SK-MEL-5 (cell line): ENCODE measurements at regions not wholly inside any gene's neighbourhood (a gene's known extent, or its start where the extent isn't known, plus 50 kb on each side); places are given as distances from the start of the nearest gene placed in this dataset.

Experiments
- DNase-seq: peaks from one replicate; pipeline ENCODE4 v3.0.0-alpha.2; 2016; ENCODE audit warnings: low read depth, low spot score
- in situ Hi-C: cut with HindIII; loops from 2 replicates; pipeline ENCODE4 v1.10.0; 2016; ENCODE audit warnings: low sequenced_read_pairs, high pct_unique_total_duplicates, low pct_unique_long_range_greater_than_20kb

DNA sequence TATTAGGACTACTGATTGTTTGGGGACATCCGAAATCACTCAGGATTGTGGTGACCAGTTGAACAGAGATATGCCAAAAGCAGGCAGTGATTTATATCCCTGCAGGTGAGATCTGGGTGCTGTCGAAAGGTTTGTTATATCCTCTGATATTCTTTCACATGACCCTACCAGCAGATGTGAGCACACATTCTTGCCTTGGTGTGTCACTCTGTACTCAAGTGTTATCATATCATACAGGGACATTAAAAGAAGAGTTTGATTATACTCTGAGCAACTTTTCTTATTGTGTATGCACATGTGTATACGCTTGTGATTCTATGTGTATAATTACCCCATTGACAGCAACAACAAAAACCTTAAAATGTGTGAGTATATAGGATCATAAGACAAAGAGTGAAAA is 381.2 kb upstream of the IGFBP7 start:
- no peak for DNase-seq
- in situ Hi-C loops, result no loop called here

DNA sequence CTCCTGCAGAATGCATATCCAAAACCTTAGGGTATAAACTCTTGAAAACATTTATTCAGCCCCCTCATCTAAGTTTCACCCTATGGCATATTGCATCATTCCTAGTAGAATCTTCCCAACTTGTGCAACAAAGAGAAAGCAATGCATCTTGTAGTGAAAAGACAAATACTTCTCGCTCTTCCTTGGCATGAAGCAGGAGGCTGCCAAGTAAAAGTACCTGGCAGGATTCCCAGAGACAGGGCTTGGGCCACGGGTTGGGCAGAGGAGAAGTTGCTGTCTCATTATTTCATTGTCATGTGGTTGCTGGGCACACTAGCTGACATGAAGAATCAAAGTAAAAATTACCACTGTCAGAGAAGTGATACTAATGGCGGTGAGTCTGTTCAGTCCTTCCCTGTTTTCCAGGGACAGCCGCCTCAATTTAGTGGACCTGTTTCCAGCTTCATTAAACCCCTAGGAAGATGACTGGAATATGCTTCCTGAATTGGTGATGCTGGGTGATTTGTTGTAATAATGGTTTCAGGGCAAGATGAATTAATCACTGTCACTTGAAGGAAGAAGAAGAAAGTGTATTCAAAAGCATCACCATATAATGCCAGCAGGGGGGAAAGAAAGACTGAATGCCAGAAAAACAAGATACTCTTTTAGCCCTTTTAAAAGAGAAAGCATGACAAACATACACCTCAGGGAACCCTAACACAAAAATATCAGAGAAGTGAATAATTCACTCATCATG is 380.5 kb upstream of the IGFBP7 start:
- DNase-seq, result no peak
- in situ Hi-C loops, result no loop called here

DNA sequence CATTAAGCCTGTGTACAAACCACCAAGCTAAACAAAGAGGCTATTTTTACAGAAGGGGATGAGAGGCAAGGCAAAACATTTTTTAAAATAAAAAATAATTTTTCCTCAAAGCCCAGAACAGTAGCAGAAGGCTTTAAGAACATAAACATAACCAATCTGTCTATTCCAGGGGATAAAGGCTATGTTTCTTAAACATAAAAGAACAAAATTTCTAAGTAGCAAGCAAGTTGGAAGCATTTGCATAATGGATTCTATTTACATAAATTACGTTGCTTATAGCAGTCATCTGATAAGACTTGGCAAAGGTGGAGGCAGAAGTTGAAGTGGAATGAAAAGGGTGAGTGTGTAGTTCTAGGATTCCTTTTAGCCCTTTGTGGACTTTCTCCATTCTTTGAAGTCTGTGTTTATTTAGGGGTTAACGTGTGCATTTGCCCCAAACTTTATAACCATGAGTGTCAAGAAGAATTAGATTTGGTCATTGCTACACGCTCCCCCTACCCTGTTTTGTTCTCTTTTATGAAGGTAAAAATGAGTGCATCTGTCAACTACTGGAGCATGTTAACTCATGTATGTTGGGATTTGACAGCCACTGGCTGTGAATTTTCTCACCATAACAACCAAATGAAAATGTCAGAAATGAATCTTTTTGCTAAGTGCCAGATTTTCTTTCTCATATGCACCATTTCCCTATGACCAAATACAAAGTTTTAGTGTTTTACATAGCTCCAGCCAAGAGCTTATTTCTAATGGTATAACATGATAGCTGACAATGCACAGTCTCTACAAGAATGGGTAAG is 378.4 kb upstream of the IGFBP7 start:
- DNase-seq, result no peak
- in situ Hi-C loops, result no loop called here

- in situ Hi-C loops, result no loop called here
- DNase-seq, result no peak
Observed at GRCh38 chr4:57475424-57475823, 365.2 kb upstream of the IGFBP7 start.

DNA sequence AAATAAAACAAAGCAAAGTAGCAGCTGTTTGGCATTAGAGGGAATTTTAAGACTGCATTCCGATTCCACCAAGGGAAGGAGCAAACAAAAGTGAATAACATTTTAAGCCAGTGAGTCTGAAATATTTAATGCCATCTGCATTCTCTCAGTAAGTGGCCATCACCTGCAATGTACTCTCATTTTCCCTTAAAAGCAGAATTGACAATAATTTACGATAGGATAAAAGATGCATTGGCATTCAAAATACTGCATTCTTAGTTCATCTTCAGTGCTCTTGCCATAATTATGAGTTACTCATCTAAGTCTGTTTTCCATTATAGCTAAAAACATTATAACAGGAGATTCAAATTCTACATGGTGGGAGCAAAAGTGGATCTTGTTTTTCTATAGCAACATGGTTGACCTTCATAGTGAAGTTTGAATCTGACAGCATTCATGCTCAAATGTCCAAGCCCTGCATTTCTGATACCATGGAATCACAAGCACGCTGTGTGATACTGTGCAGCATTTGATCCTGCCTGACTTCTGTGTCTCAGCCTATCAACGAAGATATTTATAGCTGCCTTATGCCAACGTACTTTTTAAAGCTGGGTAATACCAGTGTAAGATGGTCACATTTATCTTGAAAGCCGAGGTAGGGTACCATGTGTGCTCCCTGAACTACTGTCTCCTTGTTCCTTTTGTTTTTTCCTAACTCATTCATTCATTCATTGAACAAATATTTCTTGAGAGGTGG is 355.3 kb upstream of the IGFBP7 start:
- in situ Hi-C loops, result no loop called here

DNA sequence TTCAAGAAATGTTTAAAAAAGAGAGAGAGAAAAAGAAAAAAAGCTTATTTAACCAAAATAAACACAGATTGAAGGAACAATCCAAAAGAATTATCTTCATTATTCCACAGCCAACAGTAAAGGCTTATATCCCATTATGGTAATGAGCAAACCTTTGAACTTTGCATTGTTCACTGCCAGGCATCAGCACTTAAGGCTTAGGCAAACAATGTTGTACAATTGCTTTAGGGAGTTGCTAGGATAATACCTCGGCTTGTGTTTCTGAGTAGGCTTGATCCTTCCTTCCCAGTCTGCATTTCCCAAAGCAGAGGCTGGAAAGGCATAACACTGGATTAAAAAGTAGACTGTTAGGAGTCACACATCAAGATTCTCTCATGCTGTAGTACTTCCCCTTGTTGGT is 352.7 kb upstream of the IGFBP7 start:
- no peak for DNase-seq
- in situ Hi-C loops, result no loop called here

More for the DNA sequence above, 355.3 kb upstream of the IGFBP7 start:
- DNase-seq, result no peak

GRCh38 chr4:57460967-57461366 is 350.8 kb upstream of the IGFBP7 start:
- no peak for DNase-seq
- in situ Hi-C loops, result no loop called here

DNA sequence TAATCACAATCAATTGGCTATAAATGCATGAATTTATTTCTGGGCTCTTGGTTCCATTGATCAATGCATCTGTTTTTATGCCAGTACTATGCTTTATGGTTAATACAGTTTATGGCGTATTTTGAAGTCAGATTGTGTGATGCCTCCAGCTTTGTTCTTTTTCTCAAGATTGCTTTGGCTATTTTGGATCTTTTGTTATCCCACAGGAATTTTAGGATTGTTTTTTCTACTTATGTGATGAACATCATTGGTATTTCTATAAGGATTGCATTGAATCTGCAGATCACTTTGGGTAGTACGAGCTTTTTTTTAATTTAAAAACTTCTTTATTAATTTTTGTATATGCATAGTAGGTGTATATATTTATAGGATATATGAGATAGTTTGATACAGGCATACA is 338.7 kb upstream of the IGFBP7 start:
- in situ Hi-C loops, result no loop called here
- DNase-seq, result no peak

DNA sequence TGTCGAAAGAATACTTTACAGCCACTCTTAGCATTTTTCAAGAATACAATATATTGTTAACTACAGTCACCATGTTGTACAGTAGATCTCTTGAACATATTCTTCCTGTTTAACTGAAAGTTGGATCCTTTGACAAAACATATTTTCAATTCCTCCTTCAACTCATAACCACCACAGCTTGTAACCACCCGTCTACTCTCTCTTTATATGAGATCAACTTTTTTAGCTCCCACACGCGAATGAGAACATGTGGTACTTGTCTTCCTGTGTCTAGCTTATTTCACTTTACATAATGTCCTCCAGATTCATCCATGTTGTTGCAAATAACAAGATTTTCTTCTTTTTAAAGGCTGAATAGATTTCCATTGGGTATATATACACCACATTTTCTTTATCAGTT is 338.3 kb upstream of the IGFBP7 start:
- in situ Hi-C loops, result no loop called here
- no peak for DNase-seq

DNA sequence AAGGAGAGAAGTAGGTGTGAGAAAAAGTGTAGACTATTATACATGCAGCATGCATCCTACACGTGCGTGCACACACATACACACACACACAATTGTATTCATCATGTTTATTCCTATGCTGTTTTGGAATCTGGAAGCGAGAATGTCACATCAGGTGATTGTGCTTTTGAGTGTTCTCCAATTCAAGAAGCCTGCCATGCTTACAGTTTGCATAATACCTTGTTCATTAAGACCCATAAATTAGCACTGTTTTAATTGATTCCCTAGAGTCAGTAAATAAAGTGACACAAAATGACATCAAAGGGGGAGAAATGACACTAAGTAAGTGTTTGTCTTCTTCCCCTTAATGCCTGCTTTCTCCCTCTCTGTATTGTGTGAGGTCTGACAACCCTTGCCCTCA is 336.1 kb upstream of the IGFBP7 start:
- in situ Hi-C loops, result no loop called here
- DNase-seq, result no peak

DNA sequence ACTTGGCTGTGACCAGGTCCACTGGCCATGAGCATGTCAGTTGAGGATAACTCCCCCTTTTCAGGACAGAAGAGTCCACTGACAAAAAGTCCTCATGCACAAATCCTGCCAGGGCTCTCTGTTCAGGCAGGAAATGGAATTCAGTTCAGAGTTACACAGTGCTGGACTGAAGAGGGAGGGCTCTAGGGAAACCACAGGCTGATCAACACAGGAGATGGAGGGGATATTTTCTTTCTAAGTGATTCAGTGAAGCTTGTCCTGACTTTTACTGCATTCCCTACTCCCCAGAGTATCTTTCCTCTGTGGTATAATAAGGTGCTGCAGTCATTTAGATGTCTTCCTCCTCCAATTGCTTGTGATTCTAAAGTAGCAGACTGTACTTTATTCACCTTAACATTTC is 335.5 kb upstream of the IGFBP7 start:
- no peak for DNase-seq
- in situ Hi-C loops, result no loop called here

DNA sequence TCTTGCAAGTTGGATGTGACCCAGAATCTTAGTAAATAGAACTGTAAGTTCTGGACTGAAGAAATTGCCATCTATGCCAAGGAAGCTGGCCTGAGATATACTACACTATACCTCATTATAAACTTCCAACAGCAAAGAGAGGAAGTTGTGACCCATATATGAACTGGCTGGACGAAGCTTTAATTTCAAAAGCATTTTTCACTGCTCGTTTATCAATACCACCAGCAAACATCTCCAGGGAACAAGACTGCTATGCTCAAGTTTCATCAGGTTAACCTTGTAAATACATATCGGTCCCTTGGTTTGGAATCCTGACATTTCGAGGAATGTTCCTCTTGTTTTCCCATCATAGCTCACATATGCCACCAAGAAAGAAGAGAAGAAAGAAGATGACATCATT is 334.5 kb upstream of the IGFBP7 start:
- in situ Hi-C loops, result no loop called here
- DNase-seq, result no peak

DNA sequence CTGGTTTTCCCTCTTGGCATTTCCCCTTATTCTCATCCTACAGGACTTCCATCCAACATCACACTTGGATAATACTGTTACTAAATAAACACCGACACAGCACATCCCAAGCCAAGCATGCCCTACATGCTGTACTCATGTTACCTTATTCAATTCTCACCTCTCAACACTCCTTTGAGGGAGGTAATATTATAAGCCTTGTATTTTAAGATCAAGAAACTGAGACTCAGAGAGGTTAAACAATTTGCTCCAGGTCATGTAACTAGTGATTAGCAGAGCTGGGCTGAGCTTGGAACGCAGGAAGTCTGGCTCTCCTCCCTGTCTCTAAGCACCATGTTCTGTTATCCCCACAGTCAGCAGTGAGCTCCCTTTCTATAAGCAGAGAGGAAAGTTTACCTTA is 333.6 kb upstream of the IGFBP7 start:
- DNase-seq, result no peak
- in situ Hi-C loops, result no loop called here

DNA sequence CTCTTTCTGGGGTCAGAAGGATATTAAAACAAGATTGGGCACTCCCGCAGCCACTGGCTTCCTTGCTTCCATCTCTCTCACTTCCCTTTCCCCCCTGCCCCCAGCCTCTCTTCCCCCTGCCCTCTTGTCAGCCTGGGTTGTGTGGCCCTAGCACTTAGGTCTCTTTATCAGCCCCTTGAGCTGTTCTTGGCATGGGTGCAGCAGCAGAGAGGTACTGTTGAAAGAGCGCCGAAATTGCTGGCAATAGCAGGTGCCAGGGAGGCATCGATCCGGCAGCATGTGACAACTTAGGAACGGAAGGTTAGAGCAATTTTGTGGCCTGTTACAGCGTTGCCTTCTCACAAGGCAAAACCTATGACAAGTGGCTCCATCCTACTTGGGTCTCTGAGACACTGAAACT is 333.1 kb upstream of the IGFBP7 start:
- no peak for DNase-seq
- in situ Hi-C loops, result no loop called here

DNA sequence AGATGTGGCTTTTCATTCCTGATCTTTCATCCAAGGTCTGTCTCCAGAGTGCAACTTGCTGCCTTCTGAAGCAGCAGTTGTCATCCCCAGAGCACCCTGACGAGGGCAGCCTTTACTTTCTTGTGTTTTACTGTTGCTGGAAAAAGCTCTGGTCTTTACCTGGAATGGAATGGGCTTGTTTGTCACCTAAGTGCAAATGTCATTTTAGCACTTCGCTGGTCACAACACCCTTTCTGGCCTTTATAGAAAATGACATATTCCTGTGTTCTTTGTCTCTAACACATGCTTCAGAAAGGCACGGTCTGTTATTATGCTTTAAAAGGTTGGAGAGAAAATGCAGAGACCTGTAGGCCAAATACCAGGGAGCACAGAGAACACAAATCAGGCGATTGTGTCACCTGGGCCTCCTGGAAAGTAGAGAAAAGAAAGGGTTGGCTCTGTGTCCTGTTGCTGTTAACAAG is 332.7 kb upstream of the IGFBP7 start:
- in situ Hi-C loops, result no loop called here
- peak; percentile 55 for DNase-seq

DNA sequence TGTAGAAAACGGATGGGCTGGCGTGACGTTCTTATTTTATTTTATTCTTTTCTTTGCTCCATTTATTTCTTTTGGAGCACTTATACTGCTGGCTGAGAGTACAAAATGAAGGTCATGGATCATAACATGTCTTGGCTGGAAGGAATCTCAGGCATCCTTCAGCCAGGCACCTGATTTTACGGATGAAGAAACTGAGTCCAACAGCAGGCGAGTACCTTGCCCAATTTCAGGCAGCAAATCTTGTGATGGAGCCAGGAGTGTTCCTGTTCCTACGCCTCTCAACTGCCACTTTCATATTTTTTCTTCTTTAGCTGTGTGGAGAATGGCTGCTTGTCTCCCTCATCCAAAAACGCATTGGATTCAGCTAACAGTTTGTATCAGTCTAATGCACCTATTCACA is 332.1 kb upstream of the IGFBP7 start:
- in situ Hi-C loops, result no loop called here
- DNase-seq, result no peak

- in situ Hi-C loops, result no loop called here
- DNase-seq, result no peak
Observed at GRCh38 chr4:57437649-57438048, 327.5 kb upstream of the IGFBP7 start.

- in situ Hi-C loops, result no loop called here
- DNase-seq, result no peak
Observed at GRCh38 chr4:57435300-57435699, 325.1 kb upstream of the IGFBP7 start.
